ENCODE measurements at regions not wholly inside any gene's neighbourhood (a gene's known extent, or its start where the extent isn't known, plus 50 kb on each side); places are given as distances from the start of the nearest gene placed in this dataset.
A peak's percentile ranks its signal among the peaks of the same experiment; 100 is the strongest.
"Not testable (repeated sequence)": the region's sequence is repeated elsewhere in the genome, so short reads cannot be mapped to it uniquely, and the experiment has no call there.

DNA sequence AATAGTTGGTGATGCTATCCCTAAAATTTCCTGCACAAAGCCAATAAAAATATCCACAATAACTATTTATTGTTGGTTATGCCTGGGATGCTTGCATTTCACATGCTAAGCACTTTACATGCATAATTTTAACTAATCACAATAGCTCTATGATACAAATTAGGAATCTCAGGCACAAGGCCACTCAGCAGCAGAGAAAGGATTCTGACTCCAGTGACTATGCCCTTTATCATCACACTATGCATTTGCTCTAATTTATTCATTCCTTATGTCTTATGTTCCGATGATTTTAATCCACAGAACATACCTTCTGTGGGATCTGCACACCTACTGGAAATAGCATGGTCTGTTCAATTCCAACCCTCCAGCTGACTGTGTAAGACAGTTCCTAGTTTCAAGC lies 476.1 kb downstream of the TMEM232 start:
- no peak for DNase-seq
- ATAC-seq (ENCODE audit: poor library complexity), result no peak
- intact Hi-C loops (cut with DNase I), result no loop called here

DNA sequence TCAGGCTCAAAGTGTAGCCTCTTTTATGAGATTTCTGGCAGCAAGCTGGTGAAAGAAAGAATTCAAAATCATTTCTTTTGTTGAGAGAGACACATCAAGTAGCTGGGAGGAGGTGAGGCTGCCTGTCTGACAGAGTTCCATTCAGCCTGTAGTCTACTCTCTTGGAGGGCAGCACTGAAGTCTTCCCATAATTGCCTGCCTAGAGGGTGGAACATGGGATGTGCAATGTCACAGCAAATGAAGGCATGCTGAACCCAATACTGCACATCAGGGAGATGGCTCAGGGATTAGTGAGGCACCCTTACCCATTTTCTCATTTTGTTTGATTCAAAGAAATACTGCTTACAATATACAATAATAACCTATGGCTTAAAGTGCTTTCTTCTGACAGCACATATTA lies 475.7 kb downstream of the TMEM232 start:
- ATAC-seq (ENCODE audit: poor library complexity) (no peak), DNase-seq (no peak)
- intact Hi-C loops (cut with DNase I), result no loop called here

DNA sequence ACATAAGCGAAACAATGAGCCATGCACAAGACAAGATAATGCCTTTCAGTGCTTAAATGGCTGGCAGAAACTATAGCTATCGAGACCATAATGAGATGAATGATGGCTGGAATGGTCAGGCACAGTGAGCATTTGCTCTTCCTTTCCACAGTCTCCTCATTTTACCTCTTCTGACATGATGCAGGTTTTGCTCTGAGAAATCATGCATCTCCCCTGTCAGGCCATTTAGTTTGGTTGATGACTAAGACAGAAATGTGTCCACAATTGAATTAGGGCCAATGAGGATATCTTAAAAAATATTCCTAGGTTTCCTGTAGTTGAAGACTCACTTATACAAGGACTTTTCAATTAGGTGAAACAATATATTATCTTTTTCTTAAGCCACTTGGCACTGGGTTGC lies 475.1 kb downstream of the TMEM232 start:
- DNase-seq (no peak), ATAC-seq (ENCODE audit: poor library complexity) (no peak)
- intact Hi-C loops (cut with DNase I), result no loop called here

DNA sequence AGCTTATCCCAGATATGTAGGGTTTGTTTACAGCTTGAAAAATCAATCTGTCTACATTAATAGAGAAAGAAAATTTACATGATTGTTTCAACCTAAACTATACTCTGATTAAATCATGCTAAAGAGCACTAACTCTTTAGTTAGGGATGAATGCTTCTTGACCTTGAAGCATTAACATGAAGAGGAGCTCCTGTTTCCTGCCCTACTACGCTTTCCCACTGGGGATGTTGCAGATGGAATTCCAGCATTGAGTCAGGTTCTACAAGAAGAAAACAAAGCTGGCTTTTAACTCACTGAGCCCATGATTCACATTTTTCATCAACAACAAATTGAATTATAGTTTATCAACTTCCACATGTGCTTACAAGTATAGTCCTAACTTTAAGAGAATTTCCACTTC lies 471.3 kb downstream of the TMEM232 start:
- DNase-seq, result no peak
- ATAC-seq (ENCODE audit: poor library complexity), result no peak
- intact Hi-C loops (cut with DNase I), result no loop called here

DNA sequence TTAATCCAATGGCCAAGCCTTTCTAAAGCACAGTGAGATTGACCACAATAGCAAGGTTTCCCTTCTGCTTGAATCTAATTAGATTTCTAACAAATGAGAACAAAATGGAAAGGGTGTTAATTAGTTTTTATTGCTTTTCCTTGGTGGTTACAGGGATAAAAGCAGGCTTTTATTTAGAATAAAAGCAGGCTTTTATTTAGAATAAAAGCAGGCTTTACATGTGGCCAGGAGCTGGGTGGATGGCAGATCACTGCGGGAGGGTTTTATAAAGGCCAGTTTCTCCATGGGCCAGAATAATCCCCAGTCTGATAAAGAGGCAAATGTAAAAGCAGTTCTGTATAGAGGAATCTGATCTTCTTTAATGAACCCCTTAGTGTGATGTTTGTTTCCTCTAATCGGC lies 470.2 kb downstream of the TMEM232 start:
- ATAC-seq (ENCODE audit: poor library complexity), result no peak
- DNase-seq, result no peak
- intact Hi-C loops (cut with DNase I), result no loop called here

DNA sequence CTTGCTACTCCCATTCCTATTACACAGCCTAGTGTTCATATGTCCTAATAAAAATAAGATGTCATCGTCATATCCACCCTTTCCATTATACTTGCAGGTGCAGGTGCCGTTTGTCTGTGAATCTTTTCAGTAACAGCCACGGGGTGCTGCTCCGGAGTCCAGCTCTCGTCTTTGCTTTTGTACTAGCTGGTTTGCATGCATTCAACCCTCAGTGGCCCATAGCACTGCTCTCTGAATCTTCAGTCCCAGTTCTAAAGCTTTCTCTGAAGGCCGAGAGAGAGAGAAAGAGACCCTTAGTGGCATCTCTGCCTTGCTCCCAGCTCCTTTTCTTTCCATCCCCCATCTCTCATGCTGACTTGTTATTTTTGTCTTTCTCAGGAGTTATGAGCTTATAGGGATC lies 468.5 kb downstream of the TMEM232 start:
- DNase-seq, result no peak
- no peak for ATAC-seq (ENCODE audit: poor library complexity)
- intact Hi-C loops (cut with DNase I), result no loop called here

DNA sequence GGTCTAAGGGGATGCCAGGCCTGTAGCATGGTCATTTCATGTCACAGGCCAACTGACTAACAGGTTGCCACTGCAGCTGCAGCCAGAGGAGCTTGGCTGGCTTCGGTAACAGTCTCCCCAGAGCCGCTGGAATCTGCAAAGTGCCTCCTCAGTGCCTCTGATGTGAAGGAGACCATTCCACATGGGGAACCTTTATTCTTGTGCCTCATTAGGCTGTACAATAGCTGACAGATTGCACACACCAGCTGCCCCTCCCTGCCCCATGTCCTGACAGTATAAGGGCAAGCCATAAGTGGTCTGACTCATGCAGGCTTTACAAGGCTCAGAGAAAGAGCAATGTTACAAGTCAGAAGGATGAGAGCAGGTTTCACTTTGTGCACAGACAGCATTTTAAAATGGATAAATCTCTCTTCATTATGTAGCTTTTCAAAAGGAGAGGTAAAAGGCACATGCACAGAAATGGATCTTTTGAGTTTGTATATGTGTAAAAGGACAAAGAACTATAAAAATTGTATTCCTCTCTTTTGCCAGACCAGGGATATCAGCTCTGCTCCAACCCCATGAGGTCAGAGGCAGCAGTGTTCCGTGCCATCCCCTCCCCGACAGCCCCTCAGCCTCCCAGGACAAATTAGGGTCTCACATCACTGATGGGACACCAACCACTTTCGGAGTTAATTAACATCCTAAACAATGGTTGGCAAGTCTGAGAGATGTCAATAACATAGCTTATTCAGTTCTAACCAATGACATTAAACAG lies 467.8 kb downstream of the TMEM232 start:
- DNase-seq (no peak), ATAC-seq (ENCODE audit: poor library complexity) (no peak)
- intact Hi-C loops (cut with DNase I), result no loop called here

DNA sequence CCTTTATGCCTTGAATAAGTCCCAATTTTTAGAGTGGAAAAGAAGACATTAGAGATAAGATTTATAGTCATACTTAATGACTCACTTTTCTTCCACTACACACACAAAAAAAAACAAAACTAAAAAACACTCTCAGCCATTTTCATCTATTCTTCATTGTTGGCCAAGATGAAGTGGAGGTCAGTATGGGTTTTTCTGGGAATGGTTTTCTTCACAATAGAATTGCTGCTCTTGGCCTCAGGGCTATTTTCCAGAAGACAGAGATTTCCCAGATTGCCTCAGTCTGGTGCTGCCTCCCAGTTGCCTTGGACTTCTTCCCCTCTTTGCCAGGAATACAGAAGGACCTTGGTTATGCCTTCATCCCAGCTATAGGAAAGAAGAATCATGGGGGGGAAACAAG lies 463.7 kb downstream of the TMEM232 start:
- ATAC-seq (ENCODE audit: poor library complexity), result peak; percentile 29
- intact Hi-C loops (cut with DNase I), result no loop called here
- DNase-seq, result no peak

DNA sequence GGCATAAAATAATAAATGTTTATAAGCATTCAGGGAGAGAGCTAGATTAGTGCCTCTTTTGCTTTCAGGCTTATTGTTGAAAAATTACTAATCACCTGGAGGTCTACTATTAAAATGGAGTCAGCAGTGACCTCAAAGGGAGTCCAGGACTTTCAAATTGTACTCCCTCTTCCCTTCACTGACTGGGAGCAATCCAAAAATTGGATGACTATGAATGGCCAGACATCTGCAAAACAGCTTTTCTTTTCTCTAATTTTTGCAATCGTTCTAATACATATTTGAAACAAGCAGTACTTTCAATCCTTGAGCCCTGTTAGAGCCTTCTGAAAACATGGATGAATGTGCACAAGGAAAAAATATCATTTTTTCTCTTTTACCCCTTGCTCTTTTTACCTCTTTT lies 461.8 kb downstream of the TMEM232 start:
- ATAC-seq (ENCODE audit: poor library complexity), result no peak
- intact Hi-C loops (cut with DNase I), result no loop called here
- no peak for DNase-seq

DNA sequence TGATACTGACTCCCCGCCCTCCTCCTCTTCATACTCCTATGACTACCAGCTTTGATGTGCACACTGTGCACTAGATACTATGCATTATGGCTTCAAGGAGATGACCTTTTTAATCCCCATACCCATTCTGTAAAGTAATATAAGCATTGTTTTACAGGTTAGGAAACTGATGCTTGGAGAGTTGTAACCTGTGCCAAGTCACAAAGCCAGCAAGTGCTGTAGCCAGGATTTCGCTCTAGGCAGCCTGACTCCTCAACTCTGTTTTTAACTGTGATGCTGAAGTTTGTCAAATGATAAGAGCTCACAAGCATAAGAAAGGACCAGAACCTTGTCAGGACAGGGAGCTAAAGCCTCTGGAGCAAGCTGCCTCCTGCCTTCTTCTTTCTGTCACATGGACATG lies 461.3 kb downstream of the TMEM232 start:
- intact Hi-C loops (cut with DNase I), result no loop called here
- ATAC-seq (ENCODE audit: poor library complexity), result no peak
- DNase-seq, result peak; percentile 25

DNA sequence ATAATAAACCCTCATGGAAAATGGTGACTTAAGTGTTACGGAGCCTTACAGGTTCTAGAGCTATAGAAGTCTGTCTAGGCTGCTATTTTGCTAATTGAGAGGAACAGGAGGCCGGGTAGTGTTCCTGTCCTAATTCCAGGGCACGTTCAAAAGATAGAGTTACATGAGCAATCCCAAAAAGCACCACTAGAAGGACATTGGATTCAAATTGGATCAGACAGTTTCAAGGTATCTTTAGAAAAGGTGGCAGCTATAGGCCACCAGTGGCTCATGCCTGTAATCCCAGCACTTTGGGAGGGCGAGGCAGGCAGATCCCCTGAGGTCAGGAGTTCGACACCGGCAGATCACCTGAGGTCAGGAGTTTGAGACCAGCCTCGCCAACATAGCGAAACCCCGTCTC lies 458.8 kb downstream of the TMEM232 start:
- intact Hi-C loops (cut with DNase I), result no loop called here
- ATAC-seq (ENCODE audit: poor library complexity), result no peak
- DNase-seq, result no peak

DNA sequence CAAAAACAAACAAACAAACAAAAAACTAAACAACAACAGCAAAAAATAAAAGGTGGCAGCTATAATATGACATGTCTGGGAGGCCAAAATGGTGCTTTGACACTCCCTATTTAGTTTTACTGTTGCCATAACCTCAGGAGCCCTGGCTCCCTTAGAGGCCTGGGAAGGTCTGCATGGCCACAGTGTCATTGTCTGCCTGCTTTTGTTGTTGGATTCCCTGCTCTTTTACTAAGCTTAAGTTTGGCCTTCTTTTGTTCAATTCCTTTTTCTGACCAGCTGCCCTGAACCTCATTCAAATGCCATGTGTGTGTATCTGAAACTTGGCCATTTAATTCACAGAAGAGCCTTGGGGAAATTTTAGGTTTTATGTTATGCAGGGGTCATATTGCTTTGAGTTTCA lies 458.2 kb downstream of the TMEM232 start:
- intact Hi-C loops (cut with DNase I), result no loop called here
- DNase-seq (no peak), ATAC-seq (ENCODE audit: poor library complexity) (no peak)

DNA sequence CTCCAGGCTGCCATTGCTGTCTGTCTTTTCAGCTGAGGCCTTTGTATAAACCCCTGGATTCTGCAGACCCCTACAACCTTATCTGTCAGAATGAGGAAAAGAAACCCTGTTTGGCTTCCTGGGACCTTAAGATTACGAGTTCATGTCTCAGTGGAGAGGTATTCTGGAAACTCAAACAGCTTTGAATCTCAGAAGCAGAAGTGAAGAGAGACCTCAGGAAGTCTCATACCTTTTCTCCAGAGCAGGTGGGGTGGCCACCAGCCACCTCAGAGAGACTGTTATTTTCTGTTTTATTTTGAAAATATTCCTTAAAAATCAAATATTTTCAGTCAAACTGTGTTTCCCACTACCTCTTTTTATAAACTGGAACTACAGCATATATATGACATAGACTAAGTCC lies 457.5 kb downstream of the TMEM232 start:
- no peak for DNase-seq
- intact Hi-C loops (cut with DNase I), result no loop called here
- no peak for ATAC-seq (ENCODE audit: poor library complexity)

DNA sequence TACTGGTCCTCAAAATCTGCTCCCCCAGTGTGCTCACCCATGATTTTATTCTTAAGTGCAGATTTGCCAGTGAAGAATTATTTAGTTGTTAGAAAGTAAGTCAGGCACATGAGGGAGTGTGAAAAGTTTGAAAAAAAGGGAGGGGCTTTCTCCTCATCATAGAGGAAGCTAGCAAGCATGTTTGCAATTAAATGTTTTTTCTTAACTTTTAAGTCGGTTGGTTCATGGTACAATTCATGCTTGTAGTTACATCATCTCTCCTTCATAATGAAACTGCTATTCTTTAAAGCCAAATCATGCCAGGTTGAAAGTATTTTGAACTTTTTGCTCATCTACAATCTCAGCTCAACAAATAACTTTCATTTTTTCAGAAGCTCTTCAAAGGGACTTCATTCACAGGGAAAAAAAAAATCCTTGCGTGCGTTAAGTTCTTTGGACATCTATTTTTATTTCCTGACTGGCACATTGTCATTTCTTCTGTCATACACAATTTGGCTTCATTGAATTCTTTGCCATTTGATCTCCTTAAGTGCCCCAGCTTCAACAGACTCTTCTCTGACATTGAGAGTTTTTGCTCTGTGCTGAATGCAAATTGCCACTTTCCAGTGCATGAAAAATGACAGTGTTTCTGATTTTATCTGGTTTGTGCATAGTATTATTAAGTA lies 456.9 kb downstream of the TMEM232 start:
- intact Hi-C loops (cut with DNase I), result no loop called here
- ATAC-seq (ENCODE audit: poor library complexity) (no peak), DNase-seq (no peak)

DNA sequence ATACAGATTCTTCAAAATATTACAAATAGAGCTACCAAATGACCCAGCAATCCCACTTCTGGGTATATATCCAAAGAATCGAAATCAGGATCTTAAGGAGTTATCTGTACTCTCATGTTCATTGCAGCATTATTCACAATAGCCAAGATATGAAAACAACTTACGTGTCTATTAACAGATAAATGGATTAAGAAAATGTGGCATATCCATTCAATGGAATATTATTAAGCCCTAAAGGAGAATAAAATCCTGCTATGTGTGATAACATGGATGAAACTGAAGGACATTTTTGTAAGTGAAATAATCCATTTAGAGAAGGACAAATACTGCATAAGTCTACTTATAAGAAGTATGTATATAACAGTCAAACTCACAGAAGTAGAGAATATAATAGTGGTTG lies 450.6 kb downstream of the TMEM232 start:
- ATAC-seq (ENCODE audit: poor library complexity) (no peak), DNase-seq (no peak)
- intact Hi-C loops (cut with DNase I), result no loop called here

DNA sequence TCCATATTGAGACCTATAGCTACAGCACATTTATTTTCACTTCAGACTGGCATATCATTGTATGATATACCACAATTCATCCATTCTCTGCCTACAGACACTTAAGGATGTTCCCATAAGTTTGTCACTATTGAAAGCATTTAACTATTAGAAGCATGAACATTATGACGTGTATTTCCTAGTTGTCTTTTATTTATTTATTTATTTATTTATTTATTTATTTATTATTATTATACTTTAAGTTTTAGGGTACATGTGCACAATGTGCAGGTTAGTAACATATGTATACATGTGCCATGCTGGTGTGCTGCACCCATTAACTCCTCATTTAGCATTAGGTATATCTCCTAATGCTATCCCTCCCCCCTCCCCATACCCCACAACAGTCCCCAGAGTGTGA lies 448.0 kb downstream of the TMEM232 start:
- DNase-seq; ATAC-seq (ENCODE audit: poor library complexity); intact Hi-C loops (cut with DNase I): not testable (repeated sequence)

DNA sequence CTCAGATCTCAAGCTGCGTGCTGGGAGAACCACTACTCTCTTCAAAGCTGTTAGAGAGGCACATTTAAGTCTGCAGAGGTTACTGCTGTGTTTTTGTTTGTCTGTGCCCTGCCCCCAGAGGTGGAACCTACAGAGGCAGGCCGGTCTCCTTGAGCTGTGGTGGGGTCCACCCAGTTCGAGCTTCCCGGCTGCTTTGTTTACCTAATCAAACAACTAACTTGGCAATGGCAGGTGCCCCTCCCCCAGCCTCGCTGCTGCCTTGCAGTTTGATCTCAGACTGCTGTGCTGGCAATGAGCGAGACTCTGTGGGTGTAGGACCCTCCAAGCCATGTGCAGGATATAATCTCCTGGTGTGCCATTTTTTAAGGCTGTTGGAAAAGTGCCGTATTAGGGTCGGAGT lies 442.4 kb downstream of the TMEM232 start:
- DNase-seq; intact Hi-C loops (cut with DNase I); ATAC-seq (ENCODE audit: poor library complexity): not testable (repeated sequence)

DNA sequence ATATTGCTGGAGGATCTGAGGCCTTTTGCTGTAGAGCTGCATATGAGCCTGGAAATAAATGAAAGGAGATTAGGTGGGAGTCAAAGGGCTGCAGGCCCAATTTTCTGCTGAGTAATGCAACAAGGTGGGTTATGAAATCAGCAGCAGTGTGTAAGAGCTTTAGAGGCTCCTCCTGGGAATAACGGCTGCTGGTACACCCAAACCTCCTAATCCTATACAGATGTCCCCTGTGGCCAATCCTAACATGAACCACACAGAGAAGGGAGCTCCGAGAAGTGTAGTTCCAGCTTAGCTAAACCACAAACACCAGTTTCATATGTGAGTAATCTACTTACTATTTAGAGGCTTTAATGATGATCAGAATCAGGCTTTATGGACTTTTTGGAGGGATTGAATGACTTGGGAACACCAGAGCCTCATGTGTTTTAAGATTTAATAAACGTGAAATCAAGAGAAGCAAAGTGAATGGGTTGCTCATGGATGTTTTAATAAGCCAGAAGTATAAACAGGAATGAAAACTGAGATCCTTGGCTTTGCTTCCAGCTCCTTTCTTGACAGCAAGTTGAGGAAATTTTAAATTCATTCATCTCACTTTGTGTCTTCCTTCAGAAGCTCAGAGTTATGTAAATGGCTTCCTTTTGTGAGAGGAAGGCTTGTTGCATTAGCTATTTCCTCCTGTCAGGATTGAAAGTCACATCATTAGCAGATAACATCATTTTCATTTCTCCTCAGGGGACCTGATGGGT lies 437.5 kb downstream of the TMEM232 start:
- no peak for DNase-seq
- ATAC-seq (ENCODE audit: poor library complexity), result no peak
- intact Hi-C loops (cut with DNase I), result no loop called here

DNA sequence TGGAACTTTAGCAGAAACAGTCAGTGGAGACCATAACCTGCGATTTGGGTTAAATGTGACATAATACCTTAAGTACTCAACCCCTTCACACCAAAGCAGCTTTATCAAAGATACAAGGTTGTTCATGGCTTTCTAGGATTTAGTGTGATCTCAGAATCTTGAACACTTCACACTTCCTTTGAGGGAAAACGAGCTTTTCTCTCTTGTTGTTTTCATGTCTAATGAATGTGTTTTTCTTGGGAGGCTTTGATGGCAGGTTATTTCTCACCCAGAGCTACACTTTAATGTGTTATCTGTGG lies 437.0 kb downstream of the TMEM232 start:
- intact Hi-C loops (cut with DNase I), result no loop called here
- DNase-seq (no peak), ATAC-seq (ENCODE audit: poor library complexity) (no peak)

DNA sequence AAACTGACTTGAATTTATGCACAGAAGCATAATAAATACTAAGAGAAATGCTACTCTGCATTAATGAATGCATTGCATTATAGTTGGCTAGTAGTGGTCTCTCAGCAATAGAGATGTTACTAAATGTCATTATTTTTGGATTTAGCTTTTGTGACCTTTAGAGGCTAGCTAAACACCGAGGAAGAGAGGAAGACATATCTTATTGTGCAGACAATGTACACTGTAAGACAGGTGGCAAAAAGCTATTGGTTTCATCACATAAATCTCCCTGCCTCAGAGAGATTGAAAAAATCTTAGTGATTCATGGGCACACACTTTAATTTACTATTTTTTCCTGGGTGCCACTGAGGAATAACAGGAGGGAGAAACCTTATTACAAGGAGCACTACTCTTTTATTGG lies 435.9 kb downstream of the TMEM232 start:
- ATAC-seq (ENCODE audit: poor library complexity), result no peak

More for the DNA sequence above, 435.9 kb downstream of the TMEM232 start:
- no peak for DNase-seq
- intact Hi-C loops (cut with DNase I), result no loop called here

All from Right ventricle myocardium superior (tissue), 1 donor.